ENCODE measurements at regions not wholly inside any gene's neighbourhood (a gene's known extent, or its start where the extent isn't known, plus 50 kb on each side); places are given as distances from the start of the nearest gene placed in this dataset.

GRCh38 chr12:47585507-47585906 is 120.3 kb downstream of the RPAP3 start:
- no peak for DNase-seq (ENCODE audit: low read depth)
- no peak overlapping the region for H3K4me3 ChIP-seq (ENCODE audit: low read depth, low read length)
- TF ChIP-seq MYC (IDR thresholded peaks at IDR 0.05; ENCODE audit: low read depth, low read length) (no peak), POLR2A (IDR thresholded peaks at IDR 0.05; ENCODE audit: extremely low read depth, insufficient read length) (no peak)
- TF ChIP-seq, protein P1, sequence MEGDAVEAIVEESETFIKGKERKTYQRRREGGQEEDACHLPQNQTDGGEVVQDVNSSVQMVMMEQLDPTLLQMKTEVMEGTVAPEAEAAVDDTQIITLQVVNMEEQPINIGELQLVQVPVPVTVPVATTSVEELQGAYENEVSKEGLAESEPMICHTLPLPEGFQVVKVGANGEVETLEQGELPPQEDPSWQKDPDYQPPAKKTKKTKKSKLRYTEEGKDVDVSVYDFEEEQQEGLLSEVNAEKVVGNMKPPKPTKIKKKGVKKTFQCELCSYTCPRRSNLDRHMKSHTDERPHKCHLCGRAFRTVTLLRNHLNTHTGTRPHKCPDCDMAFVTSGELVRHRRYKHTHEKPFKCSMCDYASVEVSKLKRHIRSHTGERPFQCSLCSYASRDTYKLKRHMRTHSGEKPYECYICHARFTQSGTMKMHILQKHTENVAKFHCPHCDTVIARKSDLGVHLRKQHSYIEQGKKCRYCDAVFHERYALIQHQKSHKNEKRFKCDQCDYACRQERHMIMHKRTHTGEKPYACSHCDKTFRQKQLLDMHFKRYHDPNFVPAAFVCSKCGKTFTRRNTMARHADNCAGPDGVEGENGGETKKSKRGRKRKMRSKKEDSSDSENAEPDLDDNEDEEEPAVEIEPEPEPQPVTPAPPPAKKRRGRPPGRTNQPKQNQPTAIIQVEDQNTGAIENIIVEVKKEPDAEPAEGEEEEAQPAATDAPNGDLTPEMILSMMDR (IDR thresholded peaks at IDR 0.05; ENCODE audit: low read depth, low read length), result no peak
- TF ChIP-seq, protein P2, sequence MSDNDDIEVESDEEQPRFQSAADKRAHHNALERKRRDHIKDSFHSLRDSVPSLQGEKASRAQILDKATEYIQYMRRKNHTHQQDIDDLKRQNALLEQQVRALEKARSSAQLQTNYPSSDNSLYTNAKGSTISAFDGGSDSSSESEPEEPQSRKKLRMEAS (IDR thresholded peaks at IDR 0.05; ENCODE audit: low read depth, low read length), result no peak

- no peak overlapping the region for H3K4me3 ChIP-seq (ENCODE audit: low read depth, low read length)
- no peak for DNase-seq (ENCODE audit: low read depth)
- no peak for TF ChIP-seq POLR2A (IDR thresholded peaks at IDR 0.05; ENCODE audit: extremely low read depth, insufficient read length)
- no peak for TF ChIP-seq MYC (IDR thresholded peaks at IDR 0.05; ENCODE audit: low read depth, low read length)
- TF ChIP-seq, protein P1 (IDR thresholded peaks at IDR 0.05; ENCODE audit: low read depth, low read length), result no peak
- TF ChIP-seq, protein P2 (IDR thresholded peaks at IDR 0.05; ENCODE audit: low read depth, low read length), result no peak
Measured at GRCh38 chr12:47578836-47579235, 127.0 kb downstream of the RPAP3 start.

DNA sequence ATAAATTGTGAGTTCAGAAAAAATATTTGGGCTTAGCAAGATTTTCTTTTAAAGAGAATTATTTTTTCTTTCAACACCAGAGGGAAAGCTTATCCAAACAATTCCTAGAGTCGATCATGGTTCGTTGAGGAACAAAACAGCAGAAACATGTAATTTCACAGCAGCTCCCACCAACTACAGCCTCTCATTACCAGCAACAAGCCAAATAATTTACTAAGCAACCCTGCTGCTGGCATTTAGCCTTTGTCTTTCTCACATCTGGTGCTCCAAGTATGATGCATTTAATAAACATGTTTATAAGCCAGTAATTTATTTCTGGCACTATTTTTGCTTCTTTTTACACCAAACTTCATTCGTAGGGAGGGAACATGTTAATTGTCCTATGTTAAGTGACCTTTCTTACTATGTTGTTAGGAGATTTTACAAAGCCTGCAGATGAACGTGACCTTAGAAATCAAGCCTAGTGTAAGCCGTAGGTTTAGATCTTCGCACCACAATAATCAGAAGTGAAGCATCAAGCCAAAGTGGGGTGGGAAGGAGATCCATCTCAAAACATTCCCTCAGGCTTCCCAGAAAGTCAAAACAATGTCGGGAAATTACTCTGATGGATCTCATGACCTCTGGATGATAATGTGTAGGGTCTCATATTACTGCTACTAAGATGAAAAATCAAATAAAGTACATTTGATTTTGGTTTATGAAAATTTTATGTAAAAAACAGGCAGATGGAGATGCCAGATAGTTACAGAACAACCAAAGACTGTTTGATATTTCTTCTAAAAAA is 128.4 kb downstream of the RPAP3 start:
- TF ChIP-seq POLR2A (IDR thresholded peaks at IDR 0.05; ENCODE audit: extremely low read depth, insufficient read length), result no peak
- TF ChIP-seq, protein P1 (IDR thresholded peaks at IDR 0.05; ENCODE audit: low read depth, low read length), result no peak
- TF ChIP-seq, protein P2 (IDR thresholded peaks at IDR 0.05; ENCODE audit: low read depth, low read length), result no peak
- TF ChIP-seq MYC (IDR thresholded peaks at IDR 0.05; ENCODE audit: low read depth, low read length), result no peak
- no peak for DNase-seq (ENCODE audit: low read depth)
- no peak overlapping the region for H3K4me3 ChIP-seq (ENCODE audit: low read depth, low read length)

DNA sequence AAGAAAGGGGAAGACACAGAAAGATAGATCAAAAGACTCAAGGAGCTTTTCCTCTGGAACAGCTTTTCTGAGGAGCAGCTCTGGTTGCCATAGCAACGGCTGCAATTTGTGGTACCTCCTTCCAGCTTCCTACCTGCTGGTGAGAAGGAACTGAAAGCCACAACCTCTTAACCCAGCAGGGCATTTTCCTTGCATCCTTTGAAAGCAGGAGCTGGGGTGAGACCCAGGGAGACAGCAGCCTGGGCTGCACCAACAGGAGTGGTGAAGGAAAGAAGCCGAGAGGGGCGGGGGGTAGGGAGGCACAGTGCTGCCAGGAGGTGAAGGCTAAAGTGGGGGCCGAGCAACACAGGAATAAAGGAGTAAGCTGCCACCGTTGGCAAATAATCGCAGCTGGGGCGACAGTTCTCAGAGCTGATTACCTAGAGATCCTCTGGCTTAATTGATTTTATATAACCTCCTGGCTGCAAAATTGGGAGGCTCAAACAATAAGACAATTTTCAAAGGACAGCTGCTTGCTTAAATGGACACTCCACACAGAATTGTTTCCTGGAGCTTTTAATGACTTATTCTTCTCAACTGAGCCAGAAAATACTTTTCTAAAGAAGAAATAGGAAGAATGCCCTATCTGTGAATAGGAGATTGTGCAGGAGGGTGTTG is 129.4 kb downstream of the RPAP3 start:
- TF ChIP-seq, protein P2 (IDR thresholded peaks at IDR 0.05; ENCODE audit: low read depth, low read length), result no peak
- TF ChIP-seq POLR2A (IDR thresholded peaks at IDR 0.05; ENCODE audit: extremely low read depth, insufficient read length) (no peak), MYC (IDR thresholded peaks at IDR 0.05; ENCODE audit: low read depth, low read length) (no peak)
- TF ChIP-seq, protein P1 (IDR thresholded peaks at IDR 0.05; ENCODE audit: low read depth, low read length), result no peak
- H3K4me3 ChIP-seq (ENCODE audit: low read depth, low read length), result no peak overlapping the region
- no peak for DNase-seq (ENCODE audit: low read depth)

GRCh38 chr12:47574252-47575021 is 131.4 kb downstream of the RPAP3 start:
- DNase-seq (ENCODE audit: low read depth), result no peak
- no peak overlapping the region for H3K4me3 ChIP-seq (ENCODE audit: low read depth, low read length)
- TF ChIP-seq POLR2A (IDR thresholded peaks at IDR 0.05; ENCODE audit: extremely low read depth, insufficient read length) (no peak), MYC (IDR thresholded peaks at IDR 0.05; ENCODE audit: low read depth, low read length) (no peak)
- TF ChIP-seq, protein P1 (IDR thresholded peaks at IDR 0.05; ENCODE audit: low read depth, low read length), result no peak
- TF ChIP-seq, protein P2 (IDR thresholded peaks at IDR 0.05; ENCODE audit: low read depth, low read length), result no peak

Measured in NB4 (cell line).